ENCODE measurements at regions not wholly inside any gene's neighbourhood (a gene's known extent, or its start where the extent isn't known, plus 50 kb on each side); places are given as distances from the start of the nearest gene placed in this dataset.

DNA sequence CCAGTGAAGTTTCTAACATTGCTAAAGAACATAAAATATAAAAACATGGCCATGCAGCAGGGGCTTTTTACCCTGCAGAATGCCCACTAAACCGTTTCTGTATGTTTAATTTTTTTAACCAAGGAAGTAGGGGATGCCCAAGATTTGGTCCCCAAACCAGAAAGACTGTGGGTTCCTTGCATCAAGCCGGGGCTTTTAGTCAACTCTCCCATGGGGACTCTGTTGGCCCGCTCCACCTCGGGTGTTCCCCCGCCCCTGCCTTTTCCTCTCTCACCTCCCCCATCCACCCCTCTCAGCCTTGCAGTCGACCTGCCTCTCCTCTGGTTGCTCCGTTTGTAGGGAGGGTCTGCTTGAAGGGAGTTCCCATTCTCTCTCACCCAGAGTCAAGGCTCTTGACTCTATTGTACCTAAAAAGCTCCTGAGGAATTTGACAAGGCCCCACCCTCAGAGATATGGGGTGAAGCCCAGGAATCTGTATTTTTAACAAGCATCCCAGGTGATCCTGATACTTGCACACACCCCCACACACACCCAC lies 117.5 kb downstream of the TOMM20 start:
- DNase-seq (ENCODE audit: low spot score) = no peak
- Histone ChIP-seq H3K27ac (no peak overlapping the region), H3K4me3 (no peak overlapping the region)
- TF ChIP-seq, protein P1, sequence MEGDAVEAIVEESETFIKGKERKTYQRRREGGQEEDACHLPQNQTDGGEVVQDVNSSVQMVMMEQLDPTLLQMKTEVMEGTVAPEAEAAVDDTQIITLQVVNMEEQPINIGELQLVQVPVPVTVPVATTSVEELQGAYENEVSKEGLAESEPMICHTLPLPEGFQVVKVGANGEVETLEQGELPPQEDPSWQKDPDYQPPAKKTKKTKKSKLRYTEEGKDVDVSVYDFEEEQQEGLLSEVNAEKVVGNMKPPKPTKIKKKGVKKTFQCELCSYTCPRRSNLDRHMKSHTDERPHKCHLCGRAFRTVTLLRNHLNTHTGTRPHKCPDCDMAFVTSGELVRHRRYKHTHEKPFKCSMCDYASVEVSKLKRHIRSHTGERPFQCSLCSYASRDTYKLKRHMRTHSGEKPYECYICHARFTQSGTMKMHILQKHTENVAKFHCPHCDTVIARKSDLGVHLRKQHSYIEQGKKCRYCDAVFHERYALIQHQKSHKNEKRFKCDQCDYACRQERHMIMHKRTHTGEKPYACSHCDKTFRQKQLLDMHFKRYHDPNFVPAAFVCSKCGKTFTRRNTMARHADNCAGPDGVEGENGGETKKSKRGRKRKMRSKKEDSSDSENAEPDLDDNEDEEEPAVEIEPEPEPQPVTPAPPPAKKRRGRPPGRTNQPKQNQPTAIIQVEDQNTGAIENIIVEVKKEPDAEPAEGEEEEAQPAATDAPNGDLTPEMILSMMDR (IDR thresholded peaks at IDR 0.05) = no peak

DNA sequence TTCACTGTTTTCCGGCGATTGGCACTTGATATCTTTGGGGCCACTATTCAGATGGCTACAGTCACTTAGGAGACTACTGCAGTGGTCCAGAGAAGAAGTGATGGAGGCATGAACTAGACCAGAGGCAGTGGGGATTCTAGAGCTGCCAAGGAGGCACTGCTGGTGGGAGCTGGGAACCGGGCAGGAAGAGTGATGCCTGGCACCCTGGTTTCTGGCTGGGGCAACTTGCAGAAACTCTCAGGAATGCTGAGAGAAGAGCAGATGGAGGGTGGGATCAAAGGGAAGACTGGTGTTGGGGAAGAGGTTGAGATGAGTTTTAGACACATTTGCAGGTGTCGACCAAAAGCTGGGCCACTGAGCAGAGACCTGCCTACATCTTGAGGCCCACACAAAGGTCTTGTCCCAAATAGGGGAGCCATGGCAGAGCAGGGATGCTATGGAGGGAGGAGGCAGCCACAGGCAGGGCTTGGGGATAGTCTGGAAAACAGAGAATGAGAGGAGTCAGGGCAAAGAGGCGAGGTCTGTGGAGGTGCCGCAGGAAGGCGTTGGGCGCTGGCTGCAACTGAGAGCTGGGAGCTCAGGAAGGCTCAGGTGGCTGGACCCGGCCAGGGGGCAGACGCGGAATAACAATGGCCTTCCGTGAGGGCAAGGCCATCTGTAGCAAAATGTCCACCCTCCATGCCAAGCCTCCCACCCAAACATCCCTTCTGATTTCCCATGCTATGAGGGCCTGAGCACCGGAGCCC lies 118.9 kb downstream of the TOMM20 start:
- no peak for DNase-seq (ENCODE audit: low spot score)
- H3K27ac ChIP-seq = no peak overlapping the region
- TF ChIP-seq, protein P1 (IDR thresholded peaks at IDR 0.05) = no peak

DNA sequence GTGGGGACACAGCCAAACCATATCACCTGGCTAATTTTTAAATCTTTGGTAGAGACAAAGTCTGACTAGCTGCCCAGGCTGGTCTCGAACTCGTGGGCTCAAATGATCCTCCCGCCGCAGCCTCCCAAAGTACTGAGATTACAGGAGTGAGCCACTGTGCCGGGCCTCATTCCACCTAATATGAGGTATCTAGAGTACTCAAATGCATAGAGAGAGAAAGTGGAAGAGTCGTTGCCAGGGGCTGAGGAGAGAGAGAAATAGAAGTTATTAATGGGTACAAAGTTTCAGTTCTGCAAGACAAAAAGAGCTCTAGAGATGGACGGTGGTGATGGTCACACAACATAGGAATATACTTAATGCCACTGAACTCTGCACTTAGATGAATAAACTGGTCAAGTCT lies 119.6 kb downstream of the TOMM20 start:
- no peak overlapping the region for H3K27ac ChIP-seq
- no peak overlapping the region for H3K4me3 ChIP-seq
- TF ChIP-seq, protein P1 (IDR thresholded peaks at IDR 0.05) = no peak
- no peak for DNase-seq (ENCODE audit: low spot score)

More for the DNA sequence above, 118.9 kb downstream of the TOMM20 start:
- no peak overlapping the region for H3K4me3 ChIP-seq

DNA sequence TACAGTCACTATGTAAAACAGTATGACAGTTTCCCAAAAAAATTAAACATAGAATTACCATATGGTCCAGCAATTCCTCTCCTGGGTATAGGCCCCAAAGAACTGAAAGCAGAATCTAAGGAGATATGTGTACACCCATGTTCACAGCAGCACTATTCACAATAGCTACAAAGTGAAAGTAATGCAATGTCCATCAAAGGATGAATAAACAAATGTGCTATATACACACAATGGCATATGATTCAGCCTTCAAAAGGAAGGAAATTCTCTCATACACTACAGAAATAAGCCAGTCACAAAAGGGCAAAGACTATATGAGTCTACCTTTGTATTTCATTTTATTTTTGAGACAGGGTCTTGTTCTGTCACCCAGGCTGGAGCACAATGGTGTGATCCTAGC lies 120.4 kb downstream of the TOMM20 start:
- H3K4me3 ChIP-seq = no peak overlapping the region
- no peak for DNase-seq (ENCODE audit: low spot score)
- H3K27ac ChIP-seq = no peak overlapping the region
- TF ChIP-seq, protein P1 (IDR thresholded peaks at IDR 0.05) = no peak

DNA sequence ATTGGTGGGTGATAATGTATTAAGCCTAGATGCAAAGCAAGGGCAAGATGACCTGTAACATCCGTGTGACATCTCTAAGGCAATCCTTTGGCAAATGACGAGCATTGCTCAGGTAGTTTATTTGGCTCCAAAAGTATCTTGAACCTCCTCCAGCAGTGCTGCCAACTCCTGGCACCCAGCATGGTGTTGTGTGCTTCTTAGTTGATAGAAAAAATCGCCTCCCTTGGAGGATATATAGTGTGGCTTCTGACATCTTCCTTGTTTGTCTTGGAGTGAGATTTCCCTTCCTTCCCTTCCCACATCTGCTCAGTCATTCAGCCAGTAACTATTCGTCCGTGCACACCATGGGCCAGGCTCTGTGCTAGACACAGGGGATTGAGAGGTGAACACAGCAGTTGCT lies 121.8 kb downstream of the TOMM20 start:
- Histone ChIP-seq H3K27ac (no peak overlapping the region), H3K4me3 (no peak overlapping the region)
- TF ChIP-seq, protein P1 (IDR thresholded peaks at IDR 0.05) = no peak
- no peak for DNase-seq (ENCODE audit: low spot score)

DNA sequence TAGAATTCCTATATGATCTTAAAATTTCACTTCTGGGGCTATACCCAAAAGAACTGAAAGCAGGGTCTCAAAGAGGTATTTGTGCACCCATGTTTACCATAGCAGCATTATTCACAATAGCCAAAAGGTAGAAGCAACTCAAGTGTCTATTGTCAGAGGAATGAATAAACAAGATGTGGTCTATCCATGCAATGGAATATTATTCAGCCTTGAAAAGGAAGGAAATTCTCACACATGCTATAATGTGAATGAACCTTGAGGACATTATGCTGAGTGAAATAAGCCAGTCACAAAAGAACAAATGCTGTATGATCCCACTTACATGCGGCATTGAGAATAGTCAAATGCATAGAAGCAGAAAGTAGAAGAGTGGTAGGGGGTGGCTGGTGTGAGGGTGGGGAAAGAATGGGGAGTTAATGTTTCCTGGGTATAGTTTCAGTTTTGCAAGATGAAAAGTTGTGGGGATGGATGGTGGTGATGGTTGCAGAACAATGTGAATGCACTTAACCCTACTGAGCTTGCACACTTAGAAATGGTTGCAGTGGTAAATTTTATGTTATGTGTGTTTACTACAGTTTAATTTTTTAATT lies 122.4 kb downstream of the TOMM20 start:
- Histone ChIP-seq H3K4me3 (no peak overlapping the region), H3K27ac (no peak overlapping the region)
- DNase-seq (ENCODE audit: low spot score) = no peak
- TF ChIP-seq, protein P1 (IDR thresholded peaks at IDR 0.05) = no peak
